ENCODE measurements at regions not wholly inside any gene's neighbourhood (a gene's known extent, or its start where the extent isn't known, plus 50 kb on each side); places are given as distances from the start of the nearest gene placed in this dataset.

DNA sequence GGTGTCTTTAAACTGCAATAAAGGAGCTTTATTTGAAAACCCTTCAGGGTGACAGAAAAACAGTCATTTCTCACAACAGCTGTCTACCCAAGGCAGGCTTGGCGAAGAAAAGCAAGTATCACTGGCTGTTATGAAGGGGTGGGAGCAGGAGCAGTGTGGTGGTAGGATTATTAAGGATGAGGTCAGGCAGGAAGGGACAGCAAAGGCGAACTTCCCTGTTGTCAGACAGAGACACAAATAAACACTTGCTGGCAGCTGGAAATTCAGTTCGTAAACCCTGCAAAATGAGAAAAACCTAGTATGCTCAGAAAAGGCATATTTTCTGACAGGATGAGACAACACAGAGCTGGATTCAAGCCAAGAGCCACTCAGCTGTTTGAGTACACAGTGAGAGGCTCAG lies 416.3 kb upstream of the CDH5 start:
- Histone ChIP-seq H3K27ac (replicated peaks) (no peak overlapping the region), H3K27me3 (ENCODE audit: insufficient read depth, poor library complexity, severe bottlenecking) (no peaks in the 10 kb centered on the region), H3K4me3 (replicated peaks; ENCODE audit: insufficient read depth, low read length) (no peak overlapping the region)
- DNase-seq (ENCODE audit: low read depth in 1 of 2, low spot score in 1 of 2): no peak
- no peak for TF ChIP-seq CTCF (IDR thresholded peaks at IDR 0.05; ENCODE audit: insufficient read depth, low read length)
- TF ChIP-seq POLR2AphosphoS5 (IDR thresholded peaks at IDR 0.05; ENCODE audit: low read depth): no peak
- TF ChIP-seq, protein P1, sequence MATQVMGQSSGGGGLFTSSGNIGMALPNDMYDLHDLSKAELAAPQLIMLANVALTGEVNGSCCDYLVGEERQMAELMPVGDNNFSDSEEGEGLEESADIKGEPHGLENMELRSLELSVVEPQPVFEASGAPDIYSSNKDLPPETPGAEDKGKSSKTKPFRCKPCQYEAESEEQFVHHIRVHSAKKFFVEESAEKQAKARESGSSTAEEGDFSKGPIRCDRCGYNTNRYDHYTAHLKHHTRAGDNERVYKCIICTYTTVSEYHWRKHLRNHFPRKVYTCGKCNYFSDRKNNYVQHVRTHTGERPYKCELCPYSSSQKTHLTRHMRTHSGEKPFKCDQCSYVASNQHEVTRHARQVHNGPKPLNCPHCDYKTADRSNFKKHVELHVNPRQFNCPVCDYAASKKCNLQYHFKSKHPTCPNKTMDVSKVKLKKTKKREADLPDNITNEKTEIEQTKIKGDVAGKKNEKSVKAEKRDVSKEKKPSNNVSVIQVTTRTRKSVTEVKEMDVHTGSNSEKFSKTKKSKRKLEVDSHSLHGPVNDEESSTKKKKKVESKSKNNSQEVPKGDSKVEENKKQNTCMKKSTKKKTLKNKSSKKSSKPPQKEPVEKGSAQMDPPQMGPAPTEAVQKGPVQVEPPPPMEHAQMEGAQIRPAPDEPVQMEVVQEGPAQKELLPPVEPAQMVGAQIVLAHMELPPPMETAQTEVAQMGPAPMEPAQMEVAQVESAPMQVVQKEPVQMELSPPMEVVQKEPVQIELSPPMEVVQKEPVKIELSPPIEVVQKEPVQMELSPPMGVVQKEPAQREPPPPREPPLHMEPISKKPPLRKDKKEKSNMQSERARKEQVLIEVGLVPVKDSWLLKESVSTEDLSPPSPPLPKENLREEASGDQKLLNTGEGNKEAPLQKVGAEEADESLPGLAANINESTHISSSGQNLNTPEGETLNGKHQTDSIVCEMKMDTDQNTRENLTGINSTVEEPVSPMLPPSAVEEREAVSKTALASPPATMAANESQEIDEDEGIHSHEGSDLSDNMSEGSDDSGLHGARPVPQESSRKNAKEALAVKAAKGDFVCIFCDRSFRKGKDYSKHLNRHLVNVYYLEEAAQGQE (IDR thresholded peaks at IDR 0.05; ENCODE audit: insufficient replicate concordance, low read depth): no peak

DNA sequence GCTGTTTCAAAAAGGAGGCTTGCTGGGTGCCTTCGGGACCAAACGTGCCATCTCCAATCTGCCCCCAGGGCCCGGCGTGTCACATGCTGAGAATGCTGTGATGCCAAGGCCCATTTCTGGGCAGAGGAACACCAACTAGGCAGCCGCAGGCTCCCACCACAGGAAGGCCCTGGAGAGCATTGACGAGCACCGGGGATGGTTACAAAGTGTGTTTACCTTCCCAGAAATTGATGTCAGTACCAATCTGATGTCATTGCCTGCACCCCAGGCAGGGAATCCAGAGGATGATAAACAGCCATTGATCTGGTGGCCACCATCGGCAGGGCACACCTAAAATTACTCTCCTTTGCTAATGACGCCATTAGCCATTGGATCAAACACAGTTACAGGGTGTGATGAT lies 418.1 kb upstream of the CDH5 start:
- no peak for DNase-seq (ENCODE audit: low read depth in 1 of 2, low spot score in 1 of 2)
- Histone ChIP-seq H3K27me3 (ENCODE audit: insufficient read depth, poor library complexity, severe bottlenecking) (no peaks in the 10 kb centered on the region), H3K27ac (replicated peaks) (no peak overlapping the region), H3K4me3 (replicated peaks; ENCODE audit: insufficient read depth, low read length) (no peak overlapping the region)
- TF ChIP-seq, protein P1 (IDR thresholded peaks at IDR 0.05; ENCODE audit: insufficient replicate concordance, low read depth): no peak
- TF ChIP-seq CTCF (IDR thresholded peaks at IDR 0.05; ENCODE audit: insufficient read depth, low read length): no peak
- TF ChIP-seq SPI1 (IDR thresholded peaks at IDR 0.05; ENCODE audit: borderline replicate concordance, low read depth): no peak

GRCh38 chr16:65947951-65948350 lies 418.5 kb upstream of the CDH5 start:
- no peak for DNase-seq (ENCODE audit: low read depth in 1 of 2, low spot score in 1 of 2)
- no peak overlapping the region for H3K27ac ChIP-seq (replicated peaks)
- no peak overlapping the region for H3K4me3 ChIP-seq (replicated peaks; ENCODE audit: insufficient read depth, low read length)
- no peak for TF ChIP-seq GABPA (IDR thresholded peaks at IDR 0.05; ENCODE audit: low read depth)
- no peak for TF ChIP-seq SPI1 (IDR thresholded peaks at IDR 0.05; ENCODE audit: borderline replicate concordance, low read depth)
- TF ChIP-seq CTCF (IDR thresholded peaks at IDR 0.05; ENCODE audit: insufficient read depth, low read length): no peak
- TF ChIP-seq POLR2AphosphoS5 (IDR thresholded peaks at IDR 0.05; ENCODE audit: low read depth): no peak
- TF ChIP-seq, protein P1 (IDR thresholded peaks at IDR 0.05; ENCODE audit: insufficient replicate concordance, low read depth): no peak
- no peaks in the 10 kb centered on the region for H3K27me3 ChIP-seq (ENCODE audit: insufficient read depth, poor library complexity, severe bottlenecking)
